ENCODE measurements at regions not wholly inside any gene's neighbourhood (a gene's known extent, or its start where the extent isn't known, plus 50 kb on each side); places are given as distances from the start of the nearest gene placed in this dataset.

DNA sequence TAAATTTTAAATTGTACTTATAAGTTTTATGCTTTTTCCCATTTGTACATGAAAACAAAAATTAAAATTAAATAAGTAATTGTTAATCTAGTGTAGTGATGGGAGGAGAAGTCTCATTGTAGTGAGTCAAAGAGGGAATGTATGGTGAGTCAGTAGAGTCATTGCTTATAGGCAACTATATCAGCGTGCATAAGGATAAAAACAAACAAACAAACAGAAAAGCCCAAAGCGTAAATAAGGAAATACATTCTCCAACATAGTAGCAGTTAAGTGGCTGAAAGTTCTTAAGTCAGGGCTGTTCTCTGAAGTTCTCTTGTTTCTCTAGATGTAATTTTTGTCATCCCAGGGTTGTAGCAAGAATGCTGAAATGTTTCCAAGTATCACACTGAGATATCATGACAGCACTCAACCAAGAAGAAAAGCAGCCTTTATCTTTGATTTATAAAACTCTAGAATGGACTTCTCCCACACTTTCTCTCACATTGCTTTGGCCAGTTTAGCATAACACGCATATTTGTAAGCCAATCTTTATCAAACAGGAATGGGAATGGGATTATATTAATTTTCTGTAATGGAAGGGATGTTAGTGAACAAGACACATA is 184.1 kb upstream of the TP63 start:
- Histone ChIP-seq H4K91ac (ENCODE audit: insufficient read depth, low read depth, low read length) (no peak overlapping the region), H2BK15ac (ENCODE audit: low read depth, low read length) (no peak overlapping the region), H4K5ac (ENCODE audit: low read depth, low read length) (no peak overlapping the region), H3K9ac (ENCODE audit: low read depth, low read length) (no peak overlapping the region), H3K14ac (replicated peaks; ENCODE audit: low read depth, low read length) (no peak overlapping the region), H3K9me3 (ENCODE audit: control insufficient read depth, insufficient read depth, low read length) (no peaks in the 10 kb centered on the region; the same call in 1 of the 2 replicates), H4K8ac (ENCODE audit: low read depth in 2 of 2, low read length in 2 of 2) (no peak overlapping the region), H4K20me1 (ENCODE audit: insufficient read depth, low read length) (no peaks in the 10 kb centered on the region), H3K4me1 (ENCODE audit: control insufficient read depth, insufficient read depth, low read length) (no peaks in the 10 kb centered on the region), H3K4ac (ENCODE audit: low read depth, low read length) (no peak overlapping the region), H2AK9ac (replicated peaks; ENCODE audit: low read depth, low read length, poor library complexity) (no peak overlapping the region), H2BK5ac (ENCODE audit: low read depth, low read length, poor library complexity, severe bottlenecking) (no peak overlapping the region), H3K9me1 (ENCODE audit: insufficient read depth, low read length) (no peaks in the 10 kb centered on the region), H3K23ac (ENCODE audit: low read depth, low read length) (no peak overlapping the region), H3K79me1 (ENCODE audit: low read depth in 1 of 2, low read length in 2 of 2) (no peaks in the 10 kb centered on the region), H3K18ac (ENCODE audit: low read depth, low read length) (no peak overlapping the region), H2AFZ (replicated peaks; ENCODE audit: low read length, poor library complexity) (no peak overlapping the region), H3K36me3 (ENCODE audit: control insufficient read depth, insufficient read depth, low read length) (no peaks in the 10 kb centered on the region), H2AK5ac (ENCODE audit: low read depth, low read length) (no peak overlapping the region), H2BK120ac (ENCODE audit: low read depth, low read length) (no peak overlapping the region), H3K27me3 (ENCODE audit: control insufficient read depth, insufficient read depth, low read length) (no peaks in the 10 kb centered on the region), H2BK20ac (ENCODE audit: low read depth, low read length) (no peak overlapping the region), H3K4me2 (ENCODE audit: low read depth, low read length) (no peak overlapping the region), H3K56ac (ENCODE audit: extremely low read depth, insufficient read depth, low read length) (no peak overlapping the region), H3K4me3 (ENCODE audit: insufficient read depth, low read depth, low read length) (no peak overlapping the region), H3K27ac (ENCODE audit: insufficient read depth, low read length) (no peak overlapping the region)
- DNase-seq (no peak), ATAC-seq (ENCODE audit: low read depth) (no peak)
- no TSS peak for BruUV-seq (replicated peaks)
- in situ Hi-C loops (cut with MboI; ENCODE audit: low sequenced_read_pairs) (no loop called here), dilution Hi-C loops (cut with HindIII; ENCODE audit: low sequenced_read_pairs, unreplicated experiment) (no loop called here), intact Hi-C loops (cut with micrococcal nuclease) (no loop called here)
- no CpG with 5 or more reads among the region's 3 CpGs for WGBS, 2 experiments (ENCODE audit: extremely low coverage in 2 of 2, insufficient read length in 1 of 2)
- TF ChIP-seq, protein P1, sequence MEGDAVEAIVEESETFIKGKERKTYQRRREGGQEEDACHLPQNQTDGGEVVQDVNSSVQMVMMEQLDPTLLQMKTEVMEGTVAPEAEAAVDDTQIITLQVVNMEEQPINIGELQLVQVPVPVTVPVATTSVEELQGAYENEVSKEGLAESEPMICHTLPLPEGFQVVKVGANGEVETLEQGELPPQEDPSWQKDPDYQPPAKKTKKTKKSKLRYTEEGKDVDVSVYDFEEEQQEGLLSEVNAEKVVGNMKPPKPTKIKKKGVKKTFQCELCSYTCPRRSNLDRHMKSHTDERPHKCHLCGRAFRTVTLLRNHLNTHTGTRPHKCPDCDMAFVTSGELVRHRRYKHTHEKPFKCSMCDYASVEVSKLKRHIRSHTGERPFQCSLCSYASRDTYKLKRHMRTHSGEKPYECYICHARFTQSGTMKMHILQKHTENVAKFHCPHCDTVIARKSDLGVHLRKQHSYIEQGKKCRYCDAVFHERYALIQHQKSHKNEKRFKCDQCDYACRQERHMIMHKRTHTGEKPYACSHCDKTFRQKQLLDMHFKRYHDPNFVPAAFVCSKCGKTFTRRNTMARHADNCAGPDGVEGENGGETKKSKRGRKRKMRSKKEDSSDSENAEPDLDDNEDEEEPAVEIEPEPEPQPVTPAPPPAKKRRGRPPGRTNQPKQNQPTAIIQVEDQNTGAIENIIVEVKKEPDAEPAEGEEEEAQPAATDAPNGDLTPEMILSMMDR (conservative IDR thresholded peaks at IDR 0.05; ENCODE audit: low read depth, low read length) = no peak
- TF ChIP-seq MAFK (IDR thresholded peaks at IDR 0.05; ENCODE audit: low read depth, low read length) (no peak), RCOR1 (IDR thresholded peaks at IDR 0.05; ENCODE audit: insufficient replicate concordance, low read length) (no peak), FOS (IDR thresholded peaks at IDR 0.05; ENCODE audit: low read depth, low read length) (no peak), SMC3 (IDR thresholded peaks at IDR 0.05; ENCODE audit: low read depth, low read length) (no peak), CHD1 (IDR thresholded peaks at IDR 0.05; ENCODE audit: low read depth, low read length) (no peak)
- TF ChIP-seq, protein P2, sequence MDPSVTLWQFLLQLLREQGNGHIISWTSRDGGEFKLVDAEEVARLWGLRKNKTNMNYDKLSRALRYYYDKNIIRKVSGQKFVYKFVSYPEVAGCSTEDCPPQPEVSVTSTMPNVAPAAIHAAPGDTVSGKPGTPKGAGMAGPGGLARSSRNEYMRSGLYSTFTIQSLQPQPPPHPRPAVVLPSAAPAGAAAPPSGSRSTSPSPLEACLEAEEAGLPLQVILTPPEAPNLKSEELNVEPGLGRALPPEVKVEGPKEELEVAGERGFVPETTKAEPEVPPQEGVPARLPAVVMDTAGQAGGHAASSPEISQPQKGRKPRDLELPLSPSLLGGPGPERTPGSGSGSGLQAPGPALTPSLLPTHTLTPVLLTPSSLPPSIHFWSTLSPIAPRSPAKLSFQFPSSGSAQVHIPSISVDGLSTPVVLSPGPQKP (IDR thresholded peaks at IDR 0.05; ENCODE audit: borderline replicate concordance, low read depth, low read length) = no peak
- ChIA-PET POLR2A (ENCODE audit: unreplicated experiment) (no interaction called here), CTCF (no interaction called here)
